Bronchial epithelial cell (primary cell): ENCODE measurements at regions not wholly inside any gene's neighbourhood (a gene's known extent, or its start where the extent isn't known, plus 50 kb on each side); places are given as distances from the start of the nearest gene placed in this dataset.
A peak's percentile ranks its signal among the peaks of the same experiment; 100 is the strongest.

Source experiments
- DNase-seq: peaks from one replicate; pipeline ENCODE4 v3.0.0-alpha.2; 2010; ENCODE audit warnings: low read depth
- FAIRE-seq: peaks from 2 replicates; lab custom pipeline; 2011; peaks lifted over from hg19 to GRCh38; lab: Jason Lieb, UNC
- H3K27me3 ChIP-seq: 2 replicates; pipeline ENCODE4 v1.5.1; 2011; ENCODE audit warnings: low read length; ENCODE audit not compliant: control insufficient read depth, insufficient read depth
- H3K36me3 ChIP-seq: 2 replicates; pipeline ENCODE4 v1.5.1; 2011; ENCODE audit warnings: low read length; ENCODE audit not compliant: control insufficient read depth, insufficient read depth
- H3K4me3 ChIP-seq: 2 replicates; pipeline ENCODE4 v1.5.1; 2011; ENCODE audit warnings: mild to moderate bottlenecking, low read depth, low read length, control low read depth
- CTCF ChIP-seq: IDR thresholded peaks from 2 replicates; pipeline ENCODE4 v1.5.1; 2011; ENCODE audit warnings: mild to moderate bottlenecking, moderate library complexity, low read length, control low read depth, inconsistent platforms; ENCODE audit not compliant: insufficient read depth, severe bottlenecking

GRCh38 chr6:1184318-1184717 lies 127.6 kb upstream of the FOXQ1 start:
- no peak for DNase-seq
- no peak for TF ChIP-seq CTCF

GRCh38 chr6:1182722-1183521 lies 129.0 kb upstream of the FOXQ1 start:
- peak; percentile 39 for DNase-seq

More at GRCh38 chr6:1184318-1184717, 127.6 kb upstream of the FOXQ1 start:
- Histone ChIP-seq H3K36me3 (no peaks in the 10 kb centered on the region), H3K27me3 (peaks cover 1% of the 10 kb centered on the region), H3K4me3 (no peak overlapping the region)
- FAIRE-seq: no peak

GRCh38 chr6:1181939-1182605 lies 129.8 kb upstream of the FOXQ1 start:
- peaks cover 1% of the 10 kb centered on the region for H3K27me3 ChIP-seq
- no peak for FAIRE-seq
- peak; percentile 62 for DNase-seq
- H3K4me3 ChIP-seq: no peak overlapping the region
- no peak for TF ChIP-seq CTCF
- no peaks in the 10 kb centered on the region for H3K36me3 ChIP-seq

More at GRCh38 chr6:1182722-1183521, 129.0 kb upstream of the FOXQ1 start:
- peaks cover 1% of the 10 kb centered on the region for H3K27me3 ChIP-seq
- no peak for TF ChIP-seq CTCF
- no peaks in the 10 kb centered on the region for H3K36me3 ChIP-seq
- no peak overlapping the region for H3K4me3 ChIP-seq
- FAIRE-seq: no peak

- Histone ChIP-seq H3K36me3 (no peaks in the 10 kb centered on the region), H3K4me3 (no peak overlapping the region), H3K27me3 (no peaks in the 10 kb centered on the region)
- FAIRE-seq: no peak
- peak; percentile 64 for DNase-seq
- TF ChIP-seq CTCF: no peak
Observed at GRCh38 chr6:1179571-1180459, 132.1 kb upstream of the FOXQ1 start.

- no peak for DNase-seq
- Histone ChIP-seq H3K36me3 (no peaks in the 10 kb centered on the region), H3K4me3 (no peak overlapping the region), H3K27me3 (no peaks in the 10 kb centered on the region)
- FAIRE-seq: no peak
- no peak for TF ChIP-seq CTCF
Observed at GRCh38 chr6:1178590-1178989, 133.3 kb upstream of the FOXQ1 start.
